ENCODE measurements at regions not wholly inside any gene's neighbourhood (a gene's known extent, or its start where the extent isn't known, plus 50 kb on each side); places are given as distances from the start of the nearest gene placed in this dataset.
"Not testable (repeated sequence)": the region's sequence is repeated elsewhere in the genome, so short reads cannot be mapped to it uniquely, and the experiment has no call there.

- DNase-seq: no peak
These were observed 1433.2 kb downstream of the LRFN5 start for GRCh38 chr14:43039881-43040280.

GRCh38 chr14:43031598-43031997 is 1424.9 kb downstream of the LRFN5 start:
- no peak for DNase-seq

DNA sequence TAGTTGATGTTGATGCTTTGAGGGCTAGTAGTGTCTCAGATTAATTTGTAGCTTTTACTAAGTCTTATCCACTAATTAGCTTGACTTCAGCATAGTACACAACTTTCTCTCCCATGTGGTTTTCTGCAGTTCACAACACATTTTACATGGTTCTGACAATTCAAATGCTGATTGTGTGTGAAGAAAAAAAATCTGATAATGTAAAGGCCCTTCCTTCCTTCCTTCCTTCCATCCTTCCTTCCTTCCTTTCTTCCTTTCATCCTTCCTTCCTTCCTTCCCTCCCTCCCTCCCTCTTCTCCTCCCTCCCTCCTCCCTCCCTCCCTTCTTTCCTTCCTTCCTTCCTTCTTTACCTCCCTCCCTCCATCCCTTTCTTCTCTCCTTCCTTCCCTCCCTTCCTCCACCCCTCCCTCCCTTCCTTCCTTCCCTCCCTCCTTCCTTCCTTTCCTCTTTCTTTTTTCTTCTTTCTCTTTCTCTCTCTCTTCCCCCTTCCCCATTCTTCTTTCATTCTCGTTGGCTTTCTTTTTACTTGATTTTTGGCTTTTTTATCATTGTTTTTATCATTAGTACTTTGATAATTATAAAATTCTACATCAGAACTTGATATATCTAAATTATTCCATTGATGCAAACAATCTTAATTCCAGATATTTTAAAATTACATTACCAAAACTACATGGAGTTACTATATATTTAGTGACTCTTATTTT is 1415.6 kb downstream of the LRFN5 start:
- no peak for DNase-seq

DNA sequence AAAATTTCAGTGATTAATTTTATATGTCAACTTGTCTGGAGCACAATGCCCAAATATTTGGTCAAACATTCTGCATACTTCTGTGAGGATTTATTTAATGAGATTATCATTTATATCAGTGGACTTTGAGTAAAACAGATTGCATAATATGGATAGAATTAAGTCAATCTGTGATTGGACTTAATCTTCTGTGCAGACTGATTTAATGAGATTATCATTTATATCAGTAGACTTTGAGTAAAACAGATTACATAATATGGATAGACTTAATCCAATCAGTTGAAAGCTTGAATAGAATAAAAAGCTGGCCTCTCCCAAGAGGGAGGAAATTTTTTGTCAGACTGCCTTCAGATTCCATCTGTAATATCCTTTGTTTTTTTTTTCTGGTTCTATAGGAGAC is 1413.2 kb downstream of the LRFN5 start:
- no peak for DNase-seq

GRCh38 chr14:43014338-43014737 is 1407.7 kb downstream of the LRFN5 start:
- DNase-seq: no peak

DNA sequence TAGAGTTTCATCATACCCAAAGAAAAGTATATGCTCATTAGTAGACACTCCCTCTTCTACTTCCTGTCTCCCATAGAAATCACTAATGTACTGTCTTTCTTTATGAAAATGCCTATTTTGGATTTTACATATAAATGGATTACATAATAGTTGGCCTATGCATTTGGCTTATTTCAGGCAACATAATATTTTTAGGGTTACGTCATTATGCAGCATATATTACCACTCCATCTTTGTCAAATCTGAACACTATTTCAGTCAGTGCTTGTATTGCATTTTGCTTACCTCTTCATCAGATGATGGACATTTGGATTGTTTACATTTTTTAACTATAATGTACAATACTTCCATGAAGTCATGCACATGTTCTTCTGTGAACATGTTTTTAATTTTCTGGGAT is 1406.1 kb downstream of the LRFN5 start:
- DNase-seq: no peak

DNA sequence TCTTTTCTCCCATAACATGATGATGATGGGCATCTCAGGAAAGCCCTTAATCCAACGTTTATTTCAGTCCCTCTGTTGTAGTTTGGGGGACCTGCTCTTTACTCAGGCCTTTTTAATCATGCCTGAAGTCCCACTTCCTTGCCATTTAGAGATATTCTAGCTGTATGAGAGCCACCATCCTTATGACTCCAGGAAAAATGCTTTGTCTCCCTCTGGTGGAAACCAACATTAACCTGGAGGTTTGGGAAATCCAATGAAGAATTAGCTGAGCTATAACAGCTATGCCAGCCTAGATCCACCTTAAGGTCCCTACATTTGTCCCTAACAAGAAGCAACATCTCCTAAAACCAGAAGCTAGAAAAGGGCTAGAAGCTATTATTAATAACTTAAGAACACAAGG is 1399.1 kb downstream of the LRFN5 start:
- no peak for DNase-seq

- DNase-seq: no peak
These were observed 1397.2 kb downstream of the LRFN5 start for GRCh38 chr14:43003845-43004244.

- DNase-seq: no peak
These were observed 1395.1 kb downstream of the LRFN5 start for GRCh38 chr14:43001731-43002130.

DNA sequence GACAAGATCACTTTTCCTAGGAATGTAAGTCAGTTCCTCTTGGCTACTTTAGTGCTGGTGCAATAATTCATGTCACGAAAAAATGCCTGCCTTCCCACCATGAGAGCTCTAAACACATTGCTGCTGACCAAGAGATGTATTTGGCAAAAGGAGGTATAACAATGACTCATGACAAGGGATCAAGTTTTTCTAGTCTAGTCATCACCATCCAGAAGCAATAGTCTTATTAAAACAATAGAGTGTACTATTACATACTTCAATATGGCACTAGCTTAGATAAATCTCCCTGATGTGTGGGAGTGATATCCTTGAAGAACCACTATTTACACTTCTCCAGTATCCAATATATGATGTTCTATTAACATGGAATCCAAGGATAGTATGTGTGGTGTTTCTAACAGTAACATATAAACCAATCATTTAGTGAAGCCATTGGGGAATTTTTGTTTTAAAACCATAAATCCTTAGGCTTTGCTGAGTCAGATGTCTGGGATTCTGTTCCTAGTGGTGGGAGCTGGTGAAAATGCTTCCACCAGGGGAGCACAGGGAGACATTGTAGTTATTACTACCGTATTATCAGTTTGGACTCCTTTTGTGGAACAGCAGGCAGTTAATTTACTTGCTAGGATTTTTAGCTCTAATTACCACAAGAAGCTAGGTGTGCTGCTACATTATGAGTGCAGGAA is 1387.5 kb downstream of the LRFN5 start:
- no peak for DNase-seq

- DNase-seq: no peak
These were observed 1386.3 kb downstream of the LRFN5 start for GRCh38 chr14:42992930-42993329.

DNA sequence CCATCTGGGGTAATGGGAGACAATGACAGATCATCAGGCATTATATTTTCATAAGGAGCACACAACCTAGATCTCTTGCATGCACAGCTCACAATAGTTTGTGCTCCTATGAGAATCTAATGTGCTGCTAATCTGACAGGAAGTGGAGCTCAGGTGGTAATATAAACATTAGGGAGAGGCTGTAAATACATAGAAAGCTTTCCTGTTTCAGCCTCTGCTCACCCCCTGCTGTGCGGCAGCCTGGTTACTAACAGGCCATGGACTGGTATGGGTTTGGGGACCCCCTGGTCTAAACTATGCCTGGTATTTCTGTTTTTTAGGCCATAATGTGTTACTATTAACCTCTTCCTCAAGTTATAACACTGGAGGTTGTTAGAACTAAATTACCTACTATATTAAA is 1373.7 kb downstream of the LRFN5 start:
- DNase-seq: no peak

DNA sequence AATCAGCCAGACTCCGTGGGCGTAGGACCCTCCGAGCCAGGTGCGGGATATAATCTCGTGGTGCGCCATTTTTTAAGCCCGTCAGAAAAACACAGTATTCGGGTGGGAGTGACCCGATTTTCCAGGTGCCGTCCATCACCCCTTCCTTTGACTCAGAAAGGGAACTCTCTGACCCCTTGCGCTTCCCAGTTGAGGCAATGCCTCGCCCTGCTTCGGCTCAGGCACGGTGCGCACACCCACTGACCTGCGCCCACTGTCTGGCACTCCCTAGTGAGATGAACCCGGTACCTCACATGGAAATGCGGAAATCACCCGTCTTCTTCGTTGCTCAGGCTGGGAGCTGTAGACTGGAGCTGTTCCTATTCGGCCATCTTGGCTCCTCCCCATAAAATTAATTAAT is 1366.5 kb downstream of the LRFN5 start:
- DNase-seq: not testable (repeated sequence)

DNA sequence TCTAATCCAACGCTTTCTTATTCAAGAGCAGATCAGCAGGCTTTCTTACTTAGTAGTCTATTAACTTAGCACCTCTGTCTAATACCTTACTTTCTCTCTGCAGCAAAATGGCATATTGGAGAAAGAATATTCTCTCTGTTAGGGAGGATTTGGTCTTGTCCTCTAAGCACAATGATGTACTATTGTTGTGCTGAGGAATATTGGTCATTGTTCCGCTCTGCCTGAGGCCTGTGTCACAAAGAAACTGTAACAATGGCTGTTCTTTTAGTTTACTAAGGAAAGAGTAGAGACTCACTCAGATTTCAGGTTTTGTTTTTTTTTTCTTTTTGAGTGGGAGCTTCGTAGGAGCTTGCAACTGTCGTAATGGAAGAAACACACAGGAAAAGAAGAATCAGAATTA is 1358.8 kb downstream of the LRFN5 start:
- no peak for DNase-seq

GRCh38 chr14:42961509-42961908 is 1354.8 kb downstream of the LRFN5 start:
- DNase-seq: no peak

- DNase-seq: no peak
These were observed 1343.7 kb downstream of the LRFN5 start for GRCh38 chr14:42950363-42950762.

DNA sequence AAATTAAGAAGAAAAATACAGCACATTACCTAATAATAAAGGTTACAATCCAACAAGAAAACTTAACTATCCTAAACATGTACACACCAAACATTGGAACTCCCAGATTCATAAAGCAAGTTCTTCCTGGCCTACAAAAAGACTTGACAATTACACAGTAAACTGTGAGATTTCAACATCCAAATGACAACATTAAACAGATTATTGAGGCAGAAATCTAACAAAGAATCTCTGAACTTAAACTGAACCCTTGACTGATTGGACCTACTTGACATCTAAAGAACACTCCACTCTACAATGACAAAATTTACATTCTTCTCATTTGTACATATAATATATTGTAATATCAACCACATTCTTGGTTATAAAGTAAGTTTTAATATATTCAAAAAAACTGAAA is 1341.3 kb downstream of the LRFN5 start:
- no peak for DNase-seq

DNA sequence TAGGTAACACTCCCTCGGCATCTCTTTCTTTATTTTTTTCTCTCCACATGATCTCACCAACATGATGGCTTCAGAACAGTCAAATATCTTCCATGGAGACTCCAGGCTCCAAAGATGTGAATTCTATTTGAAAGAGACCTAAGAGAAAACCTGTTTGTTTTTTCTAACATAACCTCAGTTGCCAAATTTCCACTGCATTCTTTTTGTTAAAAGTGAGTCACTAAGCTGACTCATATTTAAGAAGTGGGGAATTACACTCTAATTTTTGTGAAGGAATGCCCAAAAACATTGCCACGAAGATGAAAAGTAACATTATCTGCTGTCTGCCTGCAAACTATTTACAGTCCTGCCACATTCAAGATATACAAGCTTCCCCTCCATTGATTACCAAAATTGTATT is 1337.6 kb downstream of the LRFN5 start:
- no peak for DNase-seq

GRCh38 chr14:42931308-42931707 is 1324.6 kb downstream of the LRFN5 start:
- DNase-seq: no peak

DNA sequence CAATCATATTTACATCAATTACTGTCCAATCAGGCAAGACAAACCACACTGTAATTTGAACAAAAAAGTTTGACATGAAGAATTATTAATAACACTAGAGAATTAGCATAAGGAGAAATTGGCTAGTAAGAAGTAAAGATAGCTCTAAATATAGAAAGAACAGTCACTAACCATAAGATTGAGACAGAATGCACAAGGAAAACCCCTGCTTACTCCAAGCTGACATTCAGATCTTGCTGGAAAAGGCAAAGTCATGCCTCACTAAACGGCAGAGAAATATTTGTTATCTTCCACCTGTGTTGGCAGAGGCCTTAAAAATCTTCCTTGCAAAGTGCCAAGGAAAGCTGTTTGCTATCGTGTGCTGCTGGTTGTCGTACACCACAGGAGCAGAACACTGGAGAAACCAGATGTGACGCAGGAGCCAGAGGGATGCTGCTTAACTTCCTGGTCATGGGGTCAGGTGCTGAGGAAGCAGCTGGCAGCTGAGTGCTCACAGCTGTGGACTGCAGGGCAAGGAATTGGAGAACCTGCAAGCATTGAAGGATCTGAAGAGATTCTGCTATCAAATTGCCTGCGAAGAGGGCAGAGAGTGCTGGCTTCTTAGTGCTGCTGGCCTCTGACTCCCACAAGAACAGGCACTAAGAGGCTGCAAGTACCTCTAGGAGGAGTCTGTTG is 1323.3 kb downstream of the LRFN5 start:
- no peak for DNase-seq

DNA sequence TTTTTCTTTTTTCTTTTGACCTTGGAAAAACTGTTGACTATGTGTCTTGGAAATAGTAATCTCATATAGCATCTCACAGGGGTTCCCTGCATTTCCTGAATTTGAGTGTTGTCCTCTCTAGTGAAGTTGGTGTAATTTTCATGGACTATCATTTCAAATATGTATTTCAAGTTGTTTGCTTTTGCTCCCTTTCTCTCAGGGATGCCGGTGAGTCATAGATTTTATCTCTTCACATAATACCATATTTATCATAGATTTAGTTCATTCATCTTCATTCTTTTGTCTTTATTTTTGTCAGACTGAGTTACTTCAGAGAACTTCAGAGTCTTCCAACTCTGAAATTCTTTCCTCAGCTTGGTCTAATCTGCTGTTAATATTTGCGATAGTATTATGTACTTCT is 1320.6 kb downstream of the LRFN5 start:
- no peak for DNase-seq

DNA sequence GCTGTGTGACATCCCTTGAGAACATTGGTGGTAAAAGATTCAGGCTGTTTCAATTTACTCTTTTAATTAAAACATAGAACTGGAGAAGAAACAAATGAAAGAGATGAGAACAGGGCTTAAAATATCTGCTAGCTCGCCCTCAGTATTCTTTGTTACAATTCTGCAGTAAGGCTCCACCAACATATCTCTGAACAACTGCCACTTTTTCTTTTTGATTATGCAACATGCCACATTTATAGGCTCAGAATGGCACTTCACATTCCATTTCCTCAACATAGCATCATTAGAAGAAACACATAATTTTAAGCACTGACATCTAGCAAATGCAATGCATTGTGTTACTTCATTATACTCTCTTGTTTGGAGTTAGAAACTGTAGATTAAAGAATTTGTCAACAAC is 1315.2 kb downstream of the LRFN5 start:
- DNase-seq: no peak

- no peak for DNase-seq
These were observed 1311.9 kb downstream of the LRFN5 start for GRCh38 chr14:42918615-42919014.

DNA sequence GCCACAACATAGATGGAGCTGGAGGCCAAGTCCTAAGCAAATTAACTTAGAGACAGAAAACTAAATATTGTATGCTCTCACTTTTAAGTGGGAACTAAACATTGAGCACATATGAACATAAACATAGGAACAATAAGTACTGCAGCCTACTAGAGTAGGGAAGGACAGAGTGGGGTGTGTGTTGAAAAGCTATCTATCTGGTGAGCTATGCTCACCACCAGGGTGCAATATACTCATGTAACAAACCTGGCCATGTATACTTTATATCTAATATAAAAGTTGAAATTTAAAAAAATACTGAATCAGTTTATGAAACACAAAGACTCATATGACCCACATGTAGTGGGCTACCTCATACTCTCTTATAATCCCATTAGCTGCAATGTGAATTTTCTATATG is 1305.0 kb downstream of the LRFN5 start:
- DNase-seq: no peak
